Heart right ventricle (tissue), 16 donors: ENCODE measurements at regions not wholly inside any gene's neighbourhood (a gene's known extent, or its start where the extent isn't known, plus 50 kb on each side); places are given as distances from the start of the nearest gene placed in this dataset.

Experiments
- ATAC-seq, 8 donors: fragments of 200-7000 bp; cut with Tn5 transposase; one replicate each; pipeline ENCODE4 v1.9.1; 2020; ENCODE audit warnings: mild to moderate bottlenecking in 8 of 8, moderate library complexity in 8 of 8, moderate number of reproducible peaks in 1 of 8
- DNase-seq, 2 donors: peaks; one replicate each; pipeline ENCODE4 v3.0.0-alpha.2; 2020
- H3K27ac ChIP-seq, 10 donors: fragments of 200-600 bp; sonication (generic) in 2 of 10; one replicate each; pipeline versions ENCODE4 v1.5.0 to v1.8.0; 2020 to 2022; ENCODE audit warnings: mild to moderate bottlenecking in 3 of 10
- H3K27me3 ChIP-seq, 7 donors: fragments of 200-600 bp; one replicate each; pipeline ENCODE4 v1.8.0; 2021 to 2022; ENCODE audit warnings: mild to moderate bottlenecking in 2 of 7
- H3K36me3 ChIP-seq, 9 donors: fragments of 200-600 bp; sonication (generic) in 1 of 9; one replicate each; pipeline versions ENCODE4 v1.5.0 to v1.8.0; 2020 to 2022; ENCODE audit warnings: mild to moderate bottlenecking in 2 of 9
- H3K4me1 ChIP-seq, 9 donors: fragments of 200-600 bp; sonication (generic) in 1 of 9; one replicate each; pipeline versions ENCODE4 v1.5.0 to v1.8.0; 2020 to 2022; ENCODE audit warnings: mild to moderate bottlenecking in 4 of 9
- H3K4me3 ChIP-seq, 10 donors: fragments of 200-600 bp; sonication (generic) in 2 of 10; one replicate each; pipeline versions ENCODE4 v1.5.0 to v1.8.0; 2020 to 2022; ENCODE audit warnings: mild to moderate bottlenecking in 7 of 10, moderate library complexity in 2 of 10
- H3K9me3 ChIP-seq, 11 donors: fragments of 200-600 bp in 10 of 11; sonication (generic) in 2 of 11; one replicate each; pipeline versions ENCODE4 v1.5.0 to v1.8.0; 2013 to 2022; ENCODE audit warnings: mild to moderate bottlenecking in 2 of 11, control low read depth in 1 of 11, moderate library complexity in 1 of 11
- CTCF ChIP-seq, 9 donors: fragments of 200-600 bp; sonication (generic) in 2 of 9; IDR thresholded peaks; one replicate each; pipeline versions ENCODE4 v1.5.0 to v1.8.0; 2021 to 2022; ENCODE audit warnings: antibody characterized with exemption in 9 of 9, mild to moderate bottlenecking in 5 of 9, moderate library complexity in 1 of 9
- WGBS, 2 donors: extraction: QIAGEN DNeasy Blood & Tissue Kit; methylation state at CpG; one replicate each; pipeline ENCODE4 v1.1.7; 2013; ENCODE audit warnings: inconsistent platforms in 1 of 2; 5-methylcytosine and 5-hydroxymethylcytosine counted together
- intact Hi-C, 10 donors: fragments of 100-400 bp; cut with DNase I; formaldehyde crosslinking; loops; one replicate each; pipeline versions ENCODE4 v1.11.1 to v1.14.2; 2022
- donor health status: Arrhythmogenic right ventricular cardiomyopathy.
- donor health status: ischemic (EF 13 %, LVEDD 7.1; RV severe dilation, severe dysfunction).
- donor health status: healthy with polysubstance abuse.
- donor health status: DM: no; HTN: yes; CAD: no.
- donor health status: DM: no; HTN: no; CAD: no.
- donor health status: ischemic (EF 25% LVEDD 6.9; RV normal size, moderate dysfunction).
- donor health status: ischemic (EF 25% LVEDD 5.7; RV mildly dilated, moderate dysfunction).
- donor health status: healthy.
- donor health status: DM: yes; HTN: yes; CAD: no.
- donor health status: Ischemic cardiomyopathy.
- donor health status: ischemic (EF 35%, LVEDD 5.7; RV mildly dilated, moderate dysfunction).
- donor health status: nonischemic (EF 11% LVEDD 7.7; RV severe dilation, severe dysfunction).
- donor health status: DM: yes; HTN: yes; CAD: no.
- donor health status: PGD.
- donor health status: ischemic (EF 29% LVEDD 5.4; RV normal size, mild dysfunction).
- donor health status: nonischemic (EF 23%, LVEDD 6.1; RV moderate dilation, normal function).

GRCh38 chr11:116172851-116173250 lies 599.9 kb downstream of the BUD13 start:
- Histone ChIP-seq H3K36me3 (no peaks in the 10 kb centered on the region), H3K4me3 (no peak overlapping the region), H3K9me3 (no peaks in the 10 kb centered on the region), H3K4me1 (peaks cover 0 to 12% (median 3%) of the 10 kb centered on the region in 9 donors), H3K27ac (no peak overlapping the region), H3K27me3 (peaks cover 0 to 13% (median 5%) of the 10 kb centered on the region in 7 donors)
- DNase-seq = no peak
- intact Hi-C loops = loop anchor here in 1 of 10 donors (10.0 kb wide), 1 partner anchor 158 kb away; no protein-coding TSS in a partner anchor
- 52 to 71% methylated on average over 2 of the region's 2 CpGs for WGBS, 2 donors
- ATAC-seq = no peak
- TF ChIP-seq CTCF (IDR thresholded peaks at IDR 0.05) = no peak

GRCh38 chr11:116172156-116172555 lies 600.6 kb downstream of the BUD13 start:
- intact Hi-C loops = loop anchor here in 1 of 10 donors (10.0 kb wide), 1 partner anchor 157 kb away; no protein-coding TSS in a partner anchor
- Histone ChIP-seq H3K4me3 (no peak overlapping the region), H3K27me3 (peaks cover 0 to 15% (median 5%) of the 10 kb centered on the region in 7 donors), H3K4me1 (peaks cover 0 to 12% (median 3%) of the 10 kb centered on the region in 9 donors), H3K36me3 (no peaks in the 10 kb centered on the region), H3K27ac (no peak overlapping the region), H3K9me3 (no peaks in the 10 kb centered on the region)
- WGBS, 2 donors = 92 to 94% methylated on average over 3 of the region's 3 CpGs
- TF ChIP-seq CTCF (IDR thresholded peaks at IDR 0.05) = no peak
- no peak for DNase-seq
- no peak for ATAC-seq

- H3K4me3 ChIP-seq = no peak overlapping the region
- 87 to 91% methylated on average over 10 of the region's 10 CpGs for WGBS, 2 donors
- ATAC-seq (no peak), DNase-seq (peak in 1 of 2 donors; percentile 1)
- TF ChIP-seq CTCF (IDR thresholded peaks at IDR 0.05) = no peak
- no peaks in the 10 kb centered on the region for H3K36me3 ChIP-seq
- intact Hi-C loops = loop anchor here in 1 of 10 donors (10.0 kb wide), 1 partner anchor 157 kb away; no protein-coding TSS in a partner anchor
- peaks cover 0 to 15% (median 5%) of the 10 kb centered on the region in 7 donors for H3K27me3 ChIP-seq
- no peaks in the 10 kb centered on the region for H3K9me3 ChIP-seq
- peaks cover 0 to 10% (median 3%) of the 10 kb centered on the region in 9 donors for H3K4me1 ChIP-seq
- H3K27ac ChIP-seq = no peak overlapping the region
Observed at GRCh38 chr11:116171271-116172140, 601.3 kb downstream of the BUD13 start.

GRCh38 chr11:116170526-116171120 lies 602.2 kb downstream of the BUD13 start:
- ATAC-seq = no peak
- 58 to 63% methylated on average over 8 of the region's 8 CpGs for WGBS, 2 donors
- Histone ChIP-seq H3K9me3 (no peaks in the 10 kb centered on the region), H3K4me3 (no peak overlapping the region), H3K4me1 (peaks cover 0 to 3% (median 0%) of the 10 kb centered on the region in 9 donors), H3K27me3 (peaks cover 0 to 23% (median 11%) of the 10 kb centered on the region in 7 donors), H3K36me3 (no peaks in the 10 kb centered on the region), H3K27ac (no peak overlapping the region)
- DNase-seq = peak in 1 of 2 donors; percentile 2
- intact Hi-C loops = loop anchor here in 1 of 10 donors (10.0 kb wide), 1 partner anchor 156 kb away; no protein-coding TSS in a partner anchor
- TF ChIP-seq CTCF (IDR thresholded peaks at IDR 0.05) = peak in 3 of 9 donors; percentile 19 to 34 (median 27)
